ENCODE measurements at regions not wholly inside any gene's neighbourhood (a gene's known extent, or its start where the extent isn't known, plus 50 kb on each side); places are given as distances from the start of the nearest gene placed in this dataset.
A peak's percentile ranks its signal among the peaks of the same experiment; 100 is the strongest.

GRCh38 chr2:38182492-38183003 is 106.6 kb upstream of the CYP1B1 start:
- H3K4me3 ChIP-seq (ENCODE audit: low read depth, low read length), result no peak overlapping the region
- no peak for TF ChIP-seq CTCF (IDR thresholded peaks at IDR 0.05; ENCODE audit: low read depth, low read length, missing control alignments)
- no peak for DNase-seq (ENCODE audit: low read depth)

- DNase-seq (ENCODE audit: low read depth), result no peak
- no peak for TF ChIP-seq CTCF (IDR thresholded peaks at IDR 0.05; ENCODE audit: low read depth, low read length, missing control alignments)
- H3K4me3 ChIP-seq (ENCODE audit: low read depth, low read length), result no peak overlapping the region
Measured at GRCh38 chr2:38181806-38182491, 106.0 kb upstream of the CYP1B1 start.

GRCh38 chr2:38180754-38181153 is 104.8 kb upstream of the CYP1B1 start:
- H3K4me3 ChIP-seq (ENCODE audit: low read depth, low read length), result no peak overlapping the region
- DNase-seq (ENCODE audit: low read depth), result no peak
- TF ChIP-seq CTCF (IDR thresholded peaks at IDR 0.05; ENCODE audit: low read depth, low read length, missing control alignments), result no peak

- DNase-seq (ENCODE audit: low read depth), result peak; percentile 51
- H3K4me3 ChIP-seq (ENCODE audit: low read depth, low read length), result no peak overlapping the region
- TF ChIP-seq CTCF (IDR thresholded peaks at IDR 0.05; ENCODE audit: low read depth, low read length, missing control alignments), result no peak
Measured at GRCh38 chr2:38178556-38179419, 102.8 kb upstream of the CYP1B1 start.

GRCh38 chr2:38178119-38178518 is 102.2 kb upstream of the CYP1B1 start:
- TF ChIP-seq CTCF (IDR thresholded peaks at IDR 0.05; ENCODE audit: low read depth, low read length, missing control alignments), result no peak
- DNase-seq (ENCODE audit: low read depth), result no peak
- H3K4me3 ChIP-seq (ENCODE audit: low read depth, low read length), result no peak overlapping the region

- TF ChIP-seq CTCF (IDR thresholded peaks at IDR 0.05; ENCODE audit: low read depth, low read length, missing control alignments), result no peak
- no peak overlapping the region for H3K4me3 ChIP-seq (ENCODE audit: low read depth, low read length)
- no peak for DNase-seq (ENCODE audit: low read depth)
Measured at GRCh38 chr2:38176619-38177021, 100.7 kb upstream of the CYP1B1 start.
